Stromal cell of bone marrow (primary cell): ENCODE measurements at regions not wholly inside any gene's neighbourhood (a gene's known extent, or its start where the extent isn't known, plus 50 kb on each side); places are given as distances from the start of the nearest gene placed in this dataset.

Experiments used
- DNase-seq: peaks from one replicate; pipeline ENCODE4 v3.0.0-alpha.2; 2012; ENCODE audit warnings: low read depth

DNA sequence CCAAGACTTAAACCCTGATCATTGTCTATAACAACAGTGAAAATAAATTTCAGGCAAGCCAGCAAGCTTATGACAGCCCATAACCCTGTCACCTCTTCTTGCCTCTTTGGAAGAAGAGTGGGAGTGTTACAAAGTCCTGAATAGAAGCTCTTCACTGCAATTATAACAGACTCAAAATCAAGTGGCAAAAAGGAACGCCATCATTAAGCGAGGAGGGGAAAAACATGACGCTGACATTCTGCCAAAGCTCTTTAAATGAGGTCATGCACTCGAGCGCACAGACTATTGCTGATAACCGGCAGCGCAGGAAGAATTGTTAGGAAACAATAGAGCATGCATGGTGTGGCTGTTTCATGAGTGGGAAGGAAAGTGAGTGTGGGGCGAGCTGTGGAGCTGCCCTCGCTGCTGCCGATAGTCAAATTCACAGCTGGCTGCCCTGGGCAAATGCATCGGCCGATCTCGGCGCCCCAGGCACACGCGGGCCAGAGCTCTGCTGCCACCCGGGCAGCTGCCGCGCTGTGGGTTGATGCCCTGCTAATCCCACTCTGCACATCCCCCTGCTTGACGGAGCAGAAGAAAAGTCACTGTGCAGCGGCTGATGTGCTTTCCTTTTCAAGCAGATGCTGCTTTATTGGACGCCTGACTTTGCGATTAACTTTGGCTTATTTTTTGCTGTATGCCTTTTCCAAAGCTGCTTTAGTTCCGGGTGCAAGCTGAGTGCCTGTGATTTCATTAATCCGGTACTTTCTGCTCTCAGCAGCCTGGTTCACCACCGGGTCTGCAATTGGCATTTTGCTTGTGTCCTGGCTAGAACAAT is 102.4 kb upstream of the ST6GALNAC5 start:
- DNase-seq = no peak

DNA sequence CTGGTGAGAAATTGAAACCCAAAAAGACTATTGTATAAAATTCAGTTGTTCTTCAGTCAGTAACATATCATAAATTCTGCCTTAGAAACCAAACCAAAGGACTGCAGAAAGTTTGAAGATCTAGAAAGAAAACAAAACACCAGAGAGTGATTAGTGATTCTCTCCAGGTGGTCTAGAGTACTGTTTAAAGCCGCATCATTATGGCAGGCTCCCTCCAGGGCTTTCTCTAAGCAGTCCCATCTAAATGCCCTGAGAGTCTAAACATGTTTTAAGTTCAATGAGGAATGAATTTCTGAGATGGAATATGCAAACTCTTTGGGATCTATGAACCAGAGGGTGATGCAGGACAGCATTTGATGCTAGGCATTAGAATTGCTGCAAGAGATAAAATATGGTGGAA is 100.9 kb upstream of the ST6GALNAC5 start:
- DNase-seq = no peak

- no peak for DNase-seq
Observed at GRCh38 chr1:76769911-76770310, 97.4 kb upstream of the ST6GALNAC5 start.

DNA sequence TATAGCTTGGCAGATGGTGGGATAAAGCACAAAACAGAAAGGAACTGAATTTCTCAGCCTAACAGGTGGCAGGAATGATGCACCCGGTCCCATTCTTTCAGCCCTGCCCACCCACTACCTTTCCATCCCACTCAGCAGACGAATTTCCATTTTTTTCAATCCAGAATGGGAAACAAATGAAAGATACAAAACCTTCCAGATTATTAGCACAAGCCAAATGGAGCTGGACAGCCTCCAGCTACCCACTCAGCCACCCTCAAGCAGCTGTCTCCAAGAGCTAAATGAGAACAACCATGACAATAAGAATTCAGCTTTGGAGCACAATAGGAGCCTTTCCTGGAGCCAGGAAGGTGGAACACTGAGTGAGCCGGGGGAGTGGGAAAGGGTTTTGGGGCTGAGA is 96.3 kb upstream of the ST6GALNAC5 start:
- no peak for DNase-seq

GRCh38 chr1:76781447-76781846 is 85.8 kb upstream of the ST6GALNAC5 start:
- no peak for DNase-seq

DNA sequence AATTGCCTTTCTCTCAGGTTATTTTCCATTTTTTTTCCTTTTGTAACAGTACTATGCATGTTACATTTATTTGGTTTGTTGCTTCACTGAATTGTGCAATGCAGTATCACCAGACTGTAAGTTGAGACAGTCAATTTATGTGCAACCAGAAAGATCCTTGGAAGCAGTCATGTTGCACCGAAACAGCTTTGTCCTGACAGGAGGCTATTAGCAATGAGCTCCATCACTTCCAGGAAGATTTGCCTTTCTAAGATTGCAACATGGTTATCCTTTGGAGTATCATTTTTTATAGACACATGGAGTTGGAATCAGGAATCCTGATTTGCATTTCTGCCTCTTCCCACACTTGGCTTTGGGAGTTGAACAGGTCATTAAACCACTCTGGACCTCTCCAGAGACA is 84.5 kb upstream of the ST6GALNAC5 start:
- peak; percentile 28 for DNase-seq

- no peak for DNase-seq
Observed at GRCh38 chr1:76784502-76784901, 82.8 kb upstream of the ST6GALNAC5 start.

DNA sequence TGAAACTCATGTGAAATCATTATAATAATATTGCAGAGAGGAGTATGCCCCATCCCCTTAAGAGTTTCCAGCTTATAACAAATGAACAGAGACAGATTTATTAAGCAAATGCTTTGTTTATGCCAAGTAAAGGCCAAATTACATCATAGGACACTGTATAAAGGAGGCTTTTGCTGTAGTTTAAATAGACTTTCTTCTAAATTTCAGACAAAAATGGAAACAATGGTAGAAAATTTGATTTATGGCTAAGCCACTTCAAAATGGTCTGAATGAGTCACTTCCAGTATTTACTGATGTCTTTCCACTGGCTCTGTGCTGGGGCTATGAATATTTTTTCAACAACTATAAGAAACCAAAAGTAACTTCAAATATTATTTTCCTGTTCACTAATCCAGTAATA is 81.1 kb upstream of the ST6GALNAC5 start:
- DNase-seq = peak; percentile 4

- no peak for DNase-seq
Observed at GRCh38 chr1:76793594-76793993, 73.7 kb upstream of the ST6GALNAC5 start.

DNA sequence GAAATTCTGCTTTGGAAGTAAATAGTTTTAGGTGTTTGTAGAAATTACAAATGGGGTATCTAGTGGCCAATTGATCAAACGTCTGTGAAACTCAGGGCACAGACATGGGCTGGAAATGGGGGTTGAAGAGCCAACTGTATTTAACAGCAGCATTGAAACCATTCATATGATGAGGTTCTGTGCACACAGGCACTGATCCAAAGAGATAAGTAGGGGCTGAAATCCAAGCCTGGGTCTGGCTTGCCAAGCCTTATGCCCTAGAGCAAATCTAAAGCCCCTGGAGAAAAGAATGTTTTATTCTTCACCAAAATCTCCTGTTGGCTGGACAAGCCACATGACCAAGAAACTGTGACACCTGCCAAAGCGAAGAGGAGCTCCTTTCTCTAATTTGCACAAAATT is 67.6 kb upstream of the ST6GALNAC5 start:
- DNase-seq = no peak

- DNase-seq = no peak
Observed at GRCh38 chr1:76802094-76802493, 65.2 kb upstream of the ST6GALNAC5 start.

DNA sequence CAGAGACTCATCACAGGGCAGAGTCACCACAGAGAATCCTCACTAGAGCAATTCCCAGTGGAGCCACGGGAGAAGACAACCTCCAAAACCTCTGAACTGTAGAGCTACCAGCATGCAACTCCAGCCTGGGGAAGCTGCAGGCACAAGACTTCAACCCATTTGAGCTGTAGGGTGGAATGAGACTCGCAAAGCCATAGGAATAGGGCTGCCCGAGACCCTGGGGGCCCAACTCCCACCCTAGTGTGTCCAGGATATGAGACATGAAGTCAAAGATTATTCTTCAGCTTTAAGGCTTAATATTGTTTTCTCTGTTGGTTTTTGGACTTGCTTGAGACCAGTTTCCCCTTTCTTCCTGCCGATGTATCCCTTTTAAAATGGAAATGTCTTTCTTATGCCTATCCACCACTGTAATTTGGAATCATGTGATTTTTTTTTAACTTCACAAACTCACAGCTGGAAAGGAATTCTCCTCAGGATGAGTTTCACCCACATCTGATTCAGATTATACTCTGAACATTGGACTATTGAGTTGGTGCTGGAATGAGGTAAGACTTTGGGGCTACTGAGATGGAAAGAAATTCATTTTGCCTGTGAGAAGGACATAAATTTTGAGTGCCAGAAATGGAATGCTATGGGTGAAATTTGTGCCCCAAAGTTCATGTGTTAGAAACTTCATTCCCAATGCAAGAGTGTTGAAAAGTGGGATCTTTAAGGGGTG is 59.6 kb upstream of the ST6GALNAC5 start:
- DNase-seq = no peak
